ENCODE measurements at regions not wholly inside any gene's neighbourhood (a gene's known extent, or its start where the extent isn't known, plus 50 kb on each side); places are given as distances from the start of the nearest gene placed in this dataset.

- 92% methylated on average over 3 of the region's 4 CpGs for WGBS
- H3K9me3 ChIP-seq (ENCODE audit: insufficient read depth, low read depth, low read length), result no peaks in the 10 kb centered on the region
- no peaks in the 10 kb centered on the region for H3K36me3 ChIP-seq (ENCODE audit: insufficient read depth, low read length)
- H3K27ac ChIP-seq (ENCODE audit: low read depth, low read length), result no peak overlapping the region
- H3K27me3 ChIP-seq (ENCODE audit: insufficient read depth, low read length), result no peaks in the 10 kb centered on the region
- no peak overlapping the region for H3K4me3 ChIP-seq (ENCODE audit: low read length)
- no peak overlapping the region for H3K9ac ChIP-seq (ENCODE audit: low read depth, low read length)
- peaks cover 20% of the 10 kb centered on the region for H3K4me1 ChIP-seq (ENCODE audit: insufficient read depth, low read length)
Observed at GRCh38 chr1:199855580-199855979, 171.9 kb upstream of the NR5A2 start.

GRCh38 chr1:199856216-199856780 is 171.2 kb upstream of the NR5A2 start:
- H3K27ac ChIP-seq (ENCODE audit: low read depth, low read length), result no peak overlapping the region
- no peaks in the 10 kb centered on the region for H3K9me3 ChIP-seq (ENCODE audit: insufficient read depth, low read depth, low read length)
- peaks cover 20% of the 10 kb centered on the region for H3K4me1 ChIP-seq (ENCODE audit: insufficient read depth, low read length)
- H3K4me3 ChIP-seq (ENCODE audit: low read length), result no peak overlapping the region
- no peak overlapping the region for H3K9ac ChIP-seq (ENCODE audit: low read depth, low read length)
- WGBS, result 55% methylated on average over 4 of the region's 4 CpGs
- H3K36me3 ChIP-seq (ENCODE audit: insufficient read depth, low read length), result no peaks in the 10 kb centered on the region
- H3K27me3 ChIP-seq (ENCODE audit: insufficient read depth, low read length), result no peaks in the 10 kb centered on the region

- H3K4me3 ChIP-seq (ENCODE audit: low read length), result no peak overlapping the region
- H3K9ac ChIP-seq (ENCODE audit: low read depth, low read length), result no peak overlapping the region
- H3K27ac ChIP-seq (ENCODE audit: low read depth, low read length), result no peak overlapping the region
- H3K4me1 ChIP-seq (ENCODE audit: insufficient read depth, low read length), result peaks cover 20% of the 10 kb centered on the region
- H3K36me3 ChIP-seq (ENCODE audit: insufficient read depth, low read length), result no peaks in the 10 kb centered on the region
- 86% methylated on average over 4 of the region's 4 CpGs for WGBS
- H3K9me3 ChIP-seq (ENCODE audit: insufficient read depth, low read depth, low read length), result no peaks in the 10 kb centered on the region
- H3K27me3 ChIP-seq (ENCODE audit: insufficient read depth, low read length), result no peaks in the 10 kb centered on the region
Observed at GRCh38 chr1:199857108-199857507, 170.4 kb upstream of the NR5A2 start.

GRCh38 chr1:199857516-199857915 is 170.0 kb upstream of the NR5A2 start:
- no peaks in the 10 kb centered on the region for H3K9me3 ChIP-seq (ENCODE audit: insufficient read depth, low read depth, low read length)
- H3K4me3 ChIP-seq (ENCODE audit: low read length), result no peak overlapping the region
- peaks cover 20% of the 10 kb centered on the region for H3K4me1 ChIP-seq (ENCODE audit: insufficient read depth, low read length)
- H3K27me3 ChIP-seq (ENCODE audit: insufficient read depth, low read length), result no peaks in the 10 kb centered on the region
- no peak overlapping the region for H3K9ac ChIP-seq (ENCODE audit: low read depth, low read length)
- WGBS, result 90% methylated on average over 1 of the region's 1 CpG
- no peaks in the 10 kb centered on the region for H3K36me3 ChIP-seq (ENCODE audit: insufficient read depth, low read length)
- no peak overlapping the region for H3K27ac ChIP-seq (ENCODE audit: low read depth, low read length)

- H3K9ac ChIP-seq (ENCODE audit: low read depth, low read length), result no peak overlapping the region
- H3K27ac ChIP-seq (ENCODE audit: low read depth, low read length), result no peak overlapping the region
- H3K4me1 ChIP-seq (ENCODE audit: insufficient read depth, low read length), result peaks cover 20% of the 10 kb centered on the region
Observed at GRCh38 chr1:199858171-199858570, 169.3 kb upstream of the NR5A2 start.

GRCh38 chr1:199858856-199859255 is 168.7 kb upstream of the NR5A2 start:
- Histone ChIP-seq H3K27me3 (ENCODE audit: insufficient read depth, low read length) (no peaks in the 10 kb centered on the region), H3K9me3 (ENCODE audit: insufficient read depth, low read depth, low read length) (no peaks in the 10 kb centered on the region), H3K27ac (ENCODE audit: low read depth, low read length) (no peak overlapping the region), H3K4me3 (ENCODE audit: low read length) (no peak overlapping the region), H3K9ac (ENCODE audit: low read depth, low read length) (no peak overlapping the region), H3K4me1 (ENCODE audit: insufficient read depth, low read length) (peaks cover 20% of the 10 kb centered on the region), H3K36me3 (ENCODE audit: insufficient read depth, low read length) (no peaks in the 10 kb centered on the region)
- 100% methylated on average over 1 of the region's 1 CpG for WGBS

More at GRCh38 chr1:199858171-199858570, 169.3 kb upstream of the NR5A2 start:
- WGBS, result 88% methylated on average over 4 of the region's 4 CpGs
- Histone ChIP-seq H3K4me3 (ENCODE audit: low read length) (no peak overlapping the region), H3K36me3 (ENCODE audit: insufficient read depth, low read length) (no peaks in the 10 kb centered on the region), H3K9me3 (ENCODE audit: insufficient read depth, low read depth, low read length) (no peaks in the 10 kb centered on the region), H3K27me3 (ENCODE audit: insufficient read depth, low read length) (no peaks in the 10 kb centered on the region)

- Histone ChIP-seq H3K4me3 (ENCODE audit: low read length) (no peak overlapping the region), H3K36me3 (ENCODE audit: insufficient read depth, low read length) (no peaks in the 10 kb centered on the region), H3K4me1 (ENCODE audit: insufficient read depth, low read length) (peaks cover 20% of the 10 kb centered on the region), H3K27me3 (ENCODE audit: insufficient read depth, low read length) (no peaks in the 10 kb centered on the region), H3K9ac (ENCODE audit: low read depth, low read length) (no peak overlapping the region), H3K27ac (ENCODE audit: low read depth, low read length) (no peak overlapping the region), H3K9me3 (ENCODE audit: insufficient read depth, low read depth, low read length) (no peaks in the 10 kb centered on the region)
- WGBS, result 94% methylated on average over 3 of the region's 3 CpGs
Observed at GRCh38 chr1:199859491-199859933, 168.0 kb upstream of the NR5A2 start.

GRCh38 chr1:199861020-199861795 is 166.3 kb upstream of the NR5A2 start:
- H3K27ac ChIP-seq (ENCODE audit: low read depth, low read length), result no peak overlapping the region
- WGBS, result 96% methylated on average over 3 of the region's 3 CpGs
- no peak overlapping the region for H3K9ac ChIP-seq (ENCODE audit: low read depth, low read length)
- no peaks in the 10 kb centered on the region for H3K27me3 ChIP-seq (ENCODE audit: insufficient read depth, low read length)
- H3K4me1 ChIP-seq (ENCODE audit: insufficient read depth, low read length), result peaks cover 15% of the 10 kb centered on the region
- no peak overlapping the region for H3K4me3 ChIP-seq (ENCODE audit: low read length)
- H3K36me3 ChIP-seq (ENCODE audit: insufficient read depth, low read length), result no peaks in the 10 kb centered on the region
- H3K9me3 ChIP-seq (ENCODE audit: insufficient read depth, low read depth, low read length), result no peaks in the 10 kb centered on the region

- Histone ChIP-seq H3K4me1 (ENCODE audit: insufficient read depth, low read length) (peaks cover 15% of the 10 kb centered on the region; the same call in 1 of the 2 replicates), H3K9ac (ENCODE audit: low read depth, low read length) (no peak overlapping the region), H3K27me3 (ENCODE audit: insufficient read depth, low read length) (no peaks in the 10 kb centered on the region), H3K36me3 (ENCODE audit: insufficient read depth, low read length) (no peaks in the 10 kb centered on the region), H3K4me3 (ENCODE audit: low read length) (no peak overlapping the region), H3K9me3 (ENCODE audit: insufficient read depth, low read depth, low read length) (no peaks in the 10 kb centered on the region), H3K27ac (ENCODE audit: low read depth, low read length) (no peak overlapping the region)
- WGBS, result 92% methylated on average over 2 of the region's 2 CpGs
Observed at GRCh38 chr1:199862047-199862446, 165.5 kb upstream of the NR5A2 start.

GRCh38 chr1:199866210-199866617 is 161.3 kb upstream of the NR5A2 start:
- Histone ChIP-seq H3K9me3 (ENCODE audit: insufficient read depth, low read depth, low read length) (no peaks in the 10 kb centered on the region), H3K4me1 (ENCODE audit: insufficient read depth, low read length) (peaks cover 17% of the 10 kb centered on the region; the same call in 1 of the 2 replicates), H3K27ac (ENCODE audit: low read depth, low read length) (no peak overlapping the region), H3K9ac (ENCODE audit: low read depth, low read length) (no peak overlapping the region), H3K36me3 (ENCODE audit: insufficient read depth, low read length) (no peaks in the 10 kb centered on the region), H3K27me3 (ENCODE audit: insufficient read depth, low read length) (no peaks in the 10 kb centered on the region), H3K4me3 (ENCODE audit: low read length) (no peak overlapping the region)
- 23% methylated on average over 5 of the region's 5 CpGs for WGBS

GRCh38 chr1:199867601-199868000 is 159.9 kb upstream of the NR5A2 start:
- Histone ChIP-seq H3K4me1 (ENCODE audit: insufficient read depth, low read length) (peaks cover 17% of the 10 kb centered on the region; the same call in 1 of the 2 replicates), H3K4me3 (ENCODE audit: low read length) (no peak overlapping the region), H3K36me3 (ENCODE audit: insufficient read depth, low read length) (no peaks in the 10 kb centered on the region), H3K9me3 (ENCODE audit: insufficient read depth, low read depth, low read length) (no peaks in the 10 kb centered on the region), H3K27ac (ENCODE audit: low read depth, low read length) (no peak overlapping the region), H3K27me3 (ENCODE audit: insufficient read depth, low read length) (no peaks in the 10 kb centered on the region), H3K9ac (ENCODE audit: low read depth, low read length) (no peak overlapping the region)
- WGBS, result 79% methylated on average over 2 of the region's 3 CpGs

Measured in HUES64 (cell line).